Astrocyte of the spinal cord (primary cell): ENCODE measurements at regions not wholly inside any gene's neighbourhood (a gene's known extent, or its start where the extent isn't known, plus 50 kb on each side); places are given as distances from the start of the nearest gene placed in this dataset.
"Not testable (repeated sequence)": the region's sequence is repeated elsewhere in the genome, so short reads cannot be mapped to it uniquely, and the experiment has no call there.

ENCODE experiments used
- DNase-seq: peaks from one replicate; pipeline ENCODE4 v3.0.0; 2011; ENCODE audit warnings: low read depth, low spot score
- H3K4me3 ChIP-seq: 2 replicates; pipeline ENCODE4 v1.5.1; 2011; ENCODE audit warnings: low read depth, mild to moderate bottlenecking, low read length, moderate library complexity
- in situ Hi-C: cut with HindIII; loops from 2 replicates; pipeline ENCODE4 v1.10.0; 2017; ENCODE audit warnings: low sequenced_read_pairs
- TF ChIP-seq, protein P1 (sequence below): IDR thresholded peaks from 2 replicates; pipeline ENCODE4 v1.5.1; 2012; ENCODE audit warnings: low read depth, mild to moderate bottlenecking, low read length, inconsistent platforms

DNA sequence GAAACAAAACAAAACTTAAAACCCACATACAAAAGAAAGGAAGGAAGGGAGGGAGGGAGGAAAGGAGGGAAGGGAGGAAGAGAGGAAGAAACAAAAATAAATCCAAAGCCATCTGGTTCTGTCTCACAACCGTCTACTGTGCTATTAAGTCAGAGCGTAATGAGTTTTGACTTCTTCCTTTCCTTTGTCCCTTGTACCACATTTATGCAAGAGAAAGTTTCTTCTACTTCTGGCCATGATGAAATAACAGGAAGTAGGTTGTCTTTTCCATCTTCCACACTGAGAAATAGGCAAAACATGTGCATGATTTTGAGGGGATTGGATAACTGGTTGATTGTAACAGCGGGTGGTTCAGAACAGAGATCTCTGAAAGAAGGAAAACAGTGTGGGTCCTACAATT lies 121.4 kb downstream of the CTAGE1 start:
- H3K4me3 ChIP-seq: no peak overlapping the region
- TF ChIP-seq, protein P1, sequence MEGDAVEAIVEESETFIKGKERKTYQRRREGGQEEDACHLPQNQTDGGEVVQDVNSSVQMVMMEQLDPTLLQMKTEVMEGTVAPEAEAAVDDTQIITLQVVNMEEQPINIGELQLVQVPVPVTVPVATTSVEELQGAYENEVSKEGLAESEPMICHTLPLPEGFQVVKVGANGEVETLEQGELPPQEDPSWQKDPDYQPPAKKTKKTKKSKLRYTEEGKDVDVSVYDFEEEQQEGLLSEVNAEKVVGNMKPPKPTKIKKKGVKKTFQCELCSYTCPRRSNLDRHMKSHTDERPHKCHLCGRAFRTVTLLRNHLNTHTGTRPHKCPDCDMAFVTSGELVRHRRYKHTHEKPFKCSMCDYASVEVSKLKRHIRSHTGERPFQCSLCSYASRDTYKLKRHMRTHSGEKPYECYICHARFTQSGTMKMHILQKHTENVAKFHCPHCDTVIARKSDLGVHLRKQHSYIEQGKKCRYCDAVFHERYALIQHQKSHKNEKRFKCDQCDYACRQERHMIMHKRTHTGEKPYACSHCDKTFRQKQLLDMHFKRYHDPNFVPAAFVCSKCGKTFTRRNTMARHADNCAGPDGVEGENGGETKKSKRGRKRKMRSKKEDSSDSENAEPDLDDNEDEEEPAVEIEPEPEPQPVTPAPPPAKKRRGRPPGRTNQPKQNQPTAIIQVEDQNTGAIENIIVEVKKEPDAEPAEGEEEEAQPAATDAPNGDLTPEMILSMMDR: no peak
- no peak for DNase-seq
- in situ Hi-C loops: no loop called here

DNA sequence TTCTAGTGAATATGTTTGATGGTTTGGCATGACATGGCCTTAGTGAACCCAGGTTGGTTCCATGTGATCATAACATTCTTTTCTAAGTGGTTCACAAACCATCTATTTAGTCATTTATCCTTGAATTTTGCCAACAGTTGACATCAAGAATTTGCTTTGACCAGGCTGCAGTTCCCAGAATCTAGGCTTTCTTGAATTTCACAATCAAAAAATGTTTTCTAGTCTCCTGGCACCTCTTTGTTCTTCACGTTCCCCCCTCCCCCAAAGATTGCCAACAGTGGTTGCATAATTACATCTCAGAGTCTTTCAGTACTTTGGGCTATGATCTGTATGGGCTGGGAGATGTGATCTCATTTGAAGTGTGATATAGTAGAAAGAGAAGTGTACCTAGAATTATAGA lies 124.0 kb downstream of the GATA6 start:
- no peak overlapping the region for H3K4me3 ChIP-seq
- in situ Hi-C loops: no loop called here
- TF ChIP-seq, protein P1: no peak
- DNase-seq: no peak

DNA sequence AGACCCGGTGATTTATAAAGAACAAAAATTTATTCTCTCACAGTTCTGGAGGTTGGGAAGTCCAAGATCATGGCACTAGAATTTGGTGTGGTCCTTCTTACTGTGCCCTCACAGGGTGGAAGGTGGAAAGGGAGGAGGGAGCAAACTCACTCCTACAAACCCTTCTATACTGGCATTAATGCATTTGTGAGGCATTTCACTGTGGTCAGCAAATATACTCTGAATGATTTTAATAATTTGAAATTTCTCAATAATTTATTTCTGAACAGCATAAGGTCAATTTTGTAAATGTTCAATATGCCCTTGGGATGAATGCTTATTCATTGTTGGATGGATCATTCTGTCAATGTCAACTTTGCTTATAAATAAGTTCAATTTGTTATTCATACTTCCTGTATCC lies 120.6 kb downstream of the GATA6 start:
- TF ChIP-seq, protein P1: no peak
- H3K4me3 ChIP-seq: no peak overlapping the region
- in situ Hi-C loops: no loop called here
- no peak for DNase-seq

DNA sequence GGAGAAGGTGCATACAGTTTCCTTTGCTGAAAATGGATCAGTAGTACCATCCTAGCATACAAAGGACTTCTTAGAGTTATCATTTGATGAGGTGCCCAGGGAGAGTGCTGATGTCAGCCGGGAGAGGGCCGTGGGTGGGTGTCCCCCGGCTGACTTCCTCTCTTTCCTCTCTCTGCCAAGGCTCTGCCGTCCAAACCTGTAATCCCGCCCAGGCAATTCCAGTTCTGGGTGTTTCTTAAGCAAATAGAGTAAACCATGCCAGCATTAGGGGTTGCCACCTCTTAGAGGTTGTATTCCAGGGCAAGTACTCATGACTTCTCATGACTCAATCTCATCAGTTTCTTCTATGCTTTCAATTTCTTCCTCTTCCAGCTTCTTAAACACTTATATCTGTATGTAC lies 117.2 kb downstream of the GATA6 start:
- H3K4me3 ChIP-seq: no peak overlapping the region
- in situ Hi-C loops: no loop called here
- TF ChIP-seq, protein P1: no peak
- DNase-seq: no peak

DNA sequence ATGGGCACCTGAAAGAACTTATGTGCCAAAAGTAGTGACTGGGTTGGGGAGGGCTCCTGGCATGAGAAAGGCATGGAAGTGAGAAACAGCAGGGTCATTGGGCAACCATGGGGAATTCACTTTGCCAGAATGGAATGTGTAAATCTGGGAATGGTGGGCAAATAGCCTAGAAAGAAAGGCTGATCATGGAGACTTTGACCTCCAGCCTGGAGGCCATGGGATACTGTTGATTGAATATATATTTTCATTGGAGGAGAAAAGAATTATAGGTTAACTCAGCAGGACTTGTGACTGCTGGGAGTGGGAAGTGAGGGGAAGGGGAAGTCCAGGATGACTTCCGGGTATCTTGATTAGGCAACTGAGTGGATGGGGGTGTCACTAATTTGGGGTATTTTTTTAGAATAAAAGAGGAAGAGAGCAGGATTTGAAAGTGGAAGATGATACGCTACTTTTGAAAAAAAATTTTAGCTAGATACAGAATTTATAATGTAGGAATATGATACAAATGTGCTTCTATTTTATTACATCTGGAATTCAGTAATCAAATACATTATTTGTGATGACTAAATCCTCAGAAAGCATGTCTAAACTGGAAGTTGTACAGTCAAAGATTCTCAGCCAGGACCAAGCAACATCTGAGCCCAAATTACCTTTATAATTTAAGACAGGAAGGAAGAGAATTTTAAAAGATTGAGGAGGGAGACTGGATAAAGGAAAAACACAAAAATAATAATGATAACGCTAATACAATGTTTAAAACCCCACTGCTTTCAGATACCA lies 116.2 kb downstream of the GATA6 start:
- TF ChIP-seq, protein P1: no peak
- H3K4me3 ChIP-seq: no peak overlapping the region
- in situ Hi-C loops: no loop called here
- no peak for DNase-seq

DNA sequence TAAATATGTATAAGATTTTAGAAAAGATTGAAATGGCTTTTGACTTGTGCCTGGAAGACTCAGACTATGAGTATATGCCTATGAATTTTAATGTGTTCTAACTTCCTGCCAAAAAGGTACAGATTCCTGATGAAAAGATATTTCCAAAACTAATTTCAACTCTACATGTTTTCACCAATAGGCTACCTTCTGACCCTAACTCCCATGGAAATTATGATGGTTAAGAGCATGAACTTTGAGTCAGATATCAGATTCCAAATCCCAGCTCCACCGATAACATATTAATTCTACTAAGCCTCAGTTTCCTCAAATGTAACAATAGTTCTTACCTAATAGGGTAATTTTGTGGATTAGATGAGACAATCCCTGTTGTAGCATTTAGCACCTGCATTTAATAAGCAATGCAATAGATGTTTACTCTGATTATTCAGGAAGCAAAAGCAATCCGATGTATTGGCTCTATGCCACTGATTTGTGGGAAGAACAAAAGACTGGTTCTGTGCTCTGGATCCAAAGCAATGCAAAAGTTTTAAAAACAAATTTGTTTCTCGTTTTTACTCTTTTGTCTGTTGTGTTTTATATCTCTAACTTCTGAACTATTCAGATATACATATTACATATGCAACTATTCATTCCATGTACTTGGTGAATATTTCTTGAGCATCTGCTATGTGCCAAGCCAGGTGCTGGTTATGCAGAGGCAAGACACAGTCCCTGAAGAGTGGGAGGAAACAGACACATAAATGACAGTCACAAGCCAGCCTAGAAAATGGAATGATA lies 115.4 kb downstream of the GATA6 start:
- TF ChIP-seq, protein P1: no peak
- no peak overlapping the region for H3K4me3 ChIP-seq
- no peak for DNase-seq
- in situ Hi-C loops: no loop called here

DNA sequence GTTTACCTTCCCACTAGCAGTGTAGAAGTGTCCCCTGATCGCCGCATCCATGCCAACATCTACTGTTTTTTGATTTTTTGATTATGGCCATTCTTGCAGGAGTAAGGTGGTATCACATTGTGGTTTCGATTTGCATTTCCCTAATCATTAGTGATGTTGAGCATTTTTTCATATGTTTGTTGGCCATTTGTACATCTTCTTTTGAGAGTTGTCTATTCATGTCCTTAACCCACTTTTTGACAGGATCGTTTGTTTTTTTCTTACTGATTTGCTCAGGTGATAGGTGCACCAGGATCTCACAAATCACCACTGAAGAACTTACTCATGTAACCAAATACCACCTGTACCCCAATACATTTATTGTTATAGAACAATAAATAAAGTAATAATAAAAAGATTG lies 114.5 kb downstream of the GATA6 start:
- in situ Hi-C loops, H3K4me3 ChIP-seq, DNase-seq: not testable (repeated sequence)
